ENCODE measurements at regions not wholly inside any gene's neighbourhood (a gene's known extent, or its start where the extent isn't known, plus 50 kb on each side); places are given as distances from the start of the nearest gene placed in this dataset.

- Mint-ChIP-seq H3K4me3 (no peak overlapping the region), H3K36me3 (ENCODE audit: low read depth) (no peaks in the 10 kb centered on the region), H3K4me1 (no peaks in the 10 kb centered on the region), H3K9me3 (peaks cover 11% of the 10 kb centered on the region), H3K27me3 (ENCODE audit: low read depth, poor library complexity) (no peaks in the 10 kb centered on the region), H3K27ac (no peak overlapping the region)
- no peak for DNase-seq
- TF ChIP-seq CTCF (IDR thresholded peaks at IDR 0.05): no peak
Measured at GRCh38 chr3:105923140-105923539, 54.3 kb upstream of the CBLB start.

GRCh38 chr3:105927741-105928140 lies 58.9 kb upstream of the CBLB start:
- Mint-ChIP-seq H3K4me3 (no peak overlapping the region), H3K27ac (no peak overlapping the region), H3K9me3 (no peaks in the 10 kb centered on the region), H3K27me3 (ENCODE audit: low read depth, poor library complexity) (no peaks in the 10 kb centered on the region), H3K4me1 (no peaks in the 10 kb centered on the region), H3K36me3 (ENCODE audit: low read depth) (no peaks in the 10 kb centered on the region)
- DNase-seq: no peak
- no peak for TF ChIP-seq CTCF (IDR thresholded peaks at IDR 0.05)

DNA sequence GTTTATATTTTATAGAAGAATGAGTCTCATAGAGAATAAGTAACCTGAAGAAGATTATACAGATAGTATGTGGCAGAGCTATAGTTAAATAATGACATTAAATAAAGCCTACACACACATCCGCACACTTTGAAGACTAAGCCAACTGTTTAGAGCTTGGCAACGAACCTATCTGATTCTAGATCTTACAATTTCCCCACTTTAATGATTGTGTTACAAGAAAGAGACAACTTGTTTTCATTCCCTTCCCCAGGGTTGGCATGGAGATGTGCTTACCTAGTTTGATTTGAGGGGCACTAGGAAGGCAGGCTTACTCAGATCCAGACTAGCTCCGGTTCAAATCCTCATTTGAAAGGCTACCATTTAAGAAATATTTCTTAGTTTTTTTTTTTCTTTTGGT lies 61.9 kb upstream of the CBLB start:
- Mint-ChIP-seq H3K4me1 (no peaks in the 10 kb centered on the region), H3K36me3 (ENCODE audit: low read depth) (no peaks in the 10 kb centered on the region), H3K27me3 (ENCODE audit: low read depth, poor library complexity) (no peaks in the 10 kb centered on the region), H3K27ac (no peak overlapping the region), H3K9me3 (no peaks in the 10 kb centered on the region), H3K4me3 (no peak overlapping the region)
- no peak for DNase-seq
- no peak for TF ChIP-seq CTCF (IDR thresholded peaks at IDR 0.05)

- no peaks in the 10 kb centered on the region for H3K9me3 Mint-ChIP-seq
- H3K36me3 Mint-ChIP-seq (ENCODE audit: low read depth): no peaks in the 10 kb centered on the region
- no peak overlapping the region for H3K4me3 Mint-ChIP-seq
- no peaks in the 10 kb centered on the region for H3K4me1 Mint-ChIP-seq
- no peak overlapping the region for H3K27ac Mint-ChIP-seq
- TF ChIP-seq CTCF (IDR thresholded peaks at IDR 0.05): no peak
- no peak for DNase-seq
- H3K27me3 Mint-ChIP-seq (ENCODE audit: low read depth, poor library complexity): no peaks in the 10 kb centered on the region
Measured at GRCh38 chr3:105931500-105931899, 62.7 kb upstream of the CBLB start.

- H3K27me3 Mint-ChIP-seq (ENCODE audit: low read depth, poor library complexity): no peaks in the 10 kb centered on the region
- DNase-seq: no peak
- no peaks in the 10 kb centered on the region for H3K36me3 Mint-ChIP-seq (ENCODE audit: low read depth)
- H3K27ac Mint-ChIP-seq: no peak overlapping the region
- TF ChIP-seq CTCF (IDR thresholded peaks at IDR 0.05): no peak
- peaks cover 5% of the 10 kb centered on the region for H3K4me1 Mint-ChIP-seq
- H3K9me3 Mint-ChIP-seq: no peaks in the 10 kb centered on the region
- no peak overlapping the region for H3K4me3 Mint-ChIP-seq
Measured at GRCh38 chr3:105933871-105934270, 65.1 kb upstream of the CBLB start.

GRCh38 chr3:105938101-105938500 lies 69.3 kb upstream of the CBLB start:
- TF ChIP-seq CTCF (IDR thresholded peaks at IDR 0.05): no peak
- Mint-ChIP-seq H3K27me3 (ENCODE audit: low read depth, poor library complexity) (no peaks in the 10 kb centered on the region), H3K4me1 (peaks cover 5% of the 10 kb centered on the region), H3K4me3 (no peak overlapping the region), H3K36me3 (ENCODE audit: low read depth) (no peaks in the 10 kb centered on the region), H3K9me3 (no peaks in the 10 kb centered on the region), H3K27ac (no peak overlapping the region)
- no peak for DNase-seq
